Gastroesophageal sphincter (tissue), 4 donors: ENCODE measurements at regions not wholly inside any gene's neighbourhood (a gene's known extent, or its start where the extent isn't known, plus 50 kb on each side); places are given as distances from the start of the nearest gene placed in this dataset.
"Not testable (repeated sequence)": the region's sequence is repeated elsewhere in the genome, so short reads cannot be mapped to it uniquely, and the experiment has no call there.

Experiments
- ATAC-seq: fragments of 150-250 bp; one replicate; pipeline ENCODE4 v1.9.1; 2016; ENCODE audit warnings: mild to moderate bottlenecking, moderate library complexity
- H3K27ac ChIP-seq, 4 donors: fragments of 200-600 bp; sonication (generic) in 3 of 4; 1 replicate in 3 of 4; 2 replicates in 1 of 4; pipeline ENCODE4 v1.5.1; 2016 to 2019
- H3K27me3 ChIP-seq: fragments of 200-600 bp; sonication (generic); one replicate; pipeline ENCODE4 v1.5.1; 2019
- H3K36me3 ChIP-seq, 2 donors: fragments of 200-600 bp; sonication (generic); one replicate each; pipeline ENCODE4 v1.5.1; 2019; ENCODE audit warnings: control low read depth in 1 of 2
- H3K4me1 ChIP-seq, 3 donors: fragments of 200-600 bp; sonication (generic); 1 replicate in 2 of 3; 2 replicates in 1 of 3; pipeline ENCODE4 v1.5.1; 2016 to 2019; ENCODE audit warnings: control low read depth in 2 of 3
- H3K4me3 ChIP-seq, 2 donors: fragments of 200-600 bp; sonication (generic); one replicate each; pipeline ENCODE4 v1.5.1; 2019; ENCODE audit warnings: mild to moderate bottlenecking in 1 of 2, moderate library complexity in 1 of 2
- H3K9me3 ChIP-seq, 3 donors: fragments of 200-600 bp; sonication (generic); one replicate each; pipeline ENCODE4 v1.5.1; 2017 to 2019; ENCODE audit warnings: control low read depth in 2 of 3
- EP300 ChIP-seq: sonication (generic); formaldehyde crosslinking; IDR thresholded peaks from one replicate; pipeline ENCODE4 v1.6.1; 2017; ENCODE audit warnings: antibody characterized with exemption, mild to moderate bottlenecking
- POLR2A ChIP-seq, 2 donors: fragments of 450-650 bp; IDR thresholded peaks; one replicate each; pipeline ENCODE4 v1.6.1; 2017; ENCODE audit warnings: antibody characterized with exemption in 2 of 2, mild to moderate bottlenecking in 2 of 2, moderate library complexity in 1 of 2
- POLR2AphosphoS5 ChIP-seq: sonication (generic); formaldehyde crosslinking; IDR thresholded peaks from one replicate; pipeline ENCODE4 v1.6.1; 2017; ENCODE audit warnings: antibody characterized with exemption
- whole genome bisulfite sequencing, 2 donors: methylation state at CpG; one replicate each; pipeline ENCODE4 v1.1.5; 2018; ENCODE audit warnings: low coverage in 1 of 2; 5-methylcytosine and 5-hydroxymethylcytosine counted together
- TF ChIP-seq, protein P1 (sequence below), 4 experiments: fragments of 200-600 bp in 2 of 4; fragments of 450-650 bp in 2 of 4; sonication (generic) in 1 of 4; IDR thresholded peaks; one replicate each; pipeline ENCODE4 v1.5.1; 2017 to 2019; ENCODE audit warnings: antibody characterized with exemption in 4 of 4, mild to moderate bottlenecking in 2 of 4, moderate library complexity in 2 of 4

DNA sequence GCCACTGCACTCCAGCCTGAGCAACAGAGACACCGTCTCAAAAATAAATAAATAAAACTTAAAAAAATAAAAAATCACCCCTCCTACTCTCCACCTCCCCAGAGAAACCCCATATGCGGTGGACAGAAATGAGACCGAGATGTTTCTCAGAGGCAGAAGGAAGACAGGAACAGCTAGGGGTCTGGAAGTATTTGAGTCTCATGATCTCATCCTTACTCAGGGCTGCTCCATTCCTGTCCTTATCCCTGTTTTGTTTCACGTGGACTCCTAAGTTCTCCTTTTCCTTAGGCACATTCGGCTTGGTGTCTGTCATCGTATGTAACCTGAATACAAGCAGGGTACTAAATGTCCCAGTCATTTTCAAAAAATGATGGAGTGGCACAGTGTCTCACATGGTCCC lies 76.1 kb downstream of the C9orf50 start:
- no peak for ATAC-seq
- H3K4me1 ChIP-seq, result peaks cover 0 to 18% (median 4%) of the 10 kb centered on the region in 3 donors
- no peaks in the 10 kb centered on the region for H3K9me3 ChIP-seq
- H3K27ac ChIP-seq, result no peak overlapping the region
- no peaks in the 10 kb centered on the region for H3K27me3 ChIP-seq
- H3K4me3 ChIP-seq, result no peak overlapping the region
- no peak for TF ChIP-seq POLR2AphosphoS5
- no peak for TF ChIP-seq EP300
- TF ChIP-seq POLR2A (IDR thresholded peaks at IDR 0.05), result no peak
- TF ChIP-seq, protein P1, sequence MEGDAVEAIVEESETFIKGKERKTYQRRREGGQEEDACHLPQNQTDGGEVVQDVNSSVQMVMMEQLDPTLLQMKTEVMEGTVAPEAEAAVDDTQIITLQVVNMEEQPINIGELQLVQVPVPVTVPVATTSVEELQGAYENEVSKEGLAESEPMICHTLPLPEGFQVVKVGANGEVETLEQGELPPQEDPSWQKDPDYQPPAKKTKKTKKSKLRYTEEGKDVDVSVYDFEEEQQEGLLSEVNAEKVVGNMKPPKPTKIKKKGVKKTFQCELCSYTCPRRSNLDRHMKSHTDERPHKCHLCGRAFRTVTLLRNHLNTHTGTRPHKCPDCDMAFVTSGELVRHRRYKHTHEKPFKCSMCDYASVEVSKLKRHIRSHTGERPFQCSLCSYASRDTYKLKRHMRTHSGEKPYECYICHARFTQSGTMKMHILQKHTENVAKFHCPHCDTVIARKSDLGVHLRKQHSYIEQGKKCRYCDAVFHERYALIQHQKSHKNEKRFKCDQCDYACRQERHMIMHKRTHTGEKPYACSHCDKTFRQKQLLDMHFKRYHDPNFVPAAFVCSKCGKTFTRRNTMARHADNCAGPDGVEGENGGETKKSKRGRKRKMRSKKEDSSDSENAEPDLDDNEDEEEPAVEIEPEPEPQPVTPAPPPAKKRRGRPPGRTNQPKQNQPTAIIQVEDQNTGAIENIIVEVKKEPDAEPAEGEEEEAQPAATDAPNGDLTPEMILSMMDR (IDR thresholded peaks at IDR 0.05), result no peak
- 39 to 60% methylated on average over 5 to 6 of the region's 6 CpGs for WGBS, 2 donors
- H3K36me3 ChIP-seq, result no peaks in the 10 kb centered on the region

DNA sequence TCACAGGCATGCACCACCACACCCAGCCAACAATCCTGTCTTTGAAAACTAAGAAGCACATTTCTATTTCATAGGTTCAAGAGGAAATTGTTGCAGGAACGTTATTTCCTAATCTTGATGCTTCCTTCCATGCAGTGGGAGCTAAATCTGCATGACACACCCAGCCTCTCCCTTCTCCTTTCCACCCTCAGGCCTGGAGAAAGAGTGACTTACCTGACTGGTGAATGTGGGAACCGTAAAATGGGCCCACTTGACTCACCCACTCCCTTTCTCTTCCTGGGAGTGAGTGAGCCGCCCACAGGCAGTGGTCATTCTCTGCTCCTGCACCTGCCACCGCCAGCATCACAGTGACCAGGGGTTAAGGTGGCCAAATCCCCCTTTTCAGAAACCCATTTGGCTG lies 78.2 kb downstream of the C9orf50 start:
- H3K4me1 ChIP-seq, result no peaks in the 10 kb centered on the region

DNA sequence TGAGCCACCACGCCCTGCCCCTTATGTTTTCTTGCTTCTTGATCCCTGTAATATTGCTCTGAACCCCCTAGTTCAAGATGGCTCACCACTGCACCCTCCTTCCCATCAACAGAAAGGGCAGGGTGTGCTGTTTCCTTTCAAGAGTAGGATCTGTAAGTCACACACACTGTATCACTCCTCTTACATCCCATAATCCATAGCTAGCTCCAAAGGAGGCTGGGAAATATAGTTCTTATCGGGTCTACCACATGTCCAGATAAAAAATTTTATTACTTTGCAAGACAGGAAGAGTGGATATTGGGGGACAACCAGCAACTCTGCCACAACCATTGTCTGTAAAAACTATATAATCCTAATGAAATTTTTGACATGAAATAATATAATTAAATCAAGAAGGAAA lies 79.6 kb downstream of the C9orf50 start:
- WGBS, 2 donors, result 68% methylated on average over 2 of the region's 2 CpGs; no CpG with 5 or more reads in 1 of the 2 donors
- Histone ChIP-seq H3K4me1 (no peaks in the 10 kb centered on the region), H3K27me3 (no peaks in the 10 kb centered on the region), H3K9me3 (peaks cover 0 to 6% (median 0%) of the 10 kb centered on the region in 3 donors), H3K4me3 (no peak overlapping the region), H3K36me3 (no peaks in the 10 kb centered on the region), H3K27ac (no peak overlapping the region)
- ATAC-seq, result no peak
- no peak for TF ChIP-seq EP300
- TF ChIP-seq, protein P1 (IDR thresholded peaks at IDR 0.05), result no peak
- TF ChIP-seq POLR2AphosphoS5, result no peak
- TF ChIP-seq POLR2A (IDR thresholded peaks at IDR 0.05), result no peak

More for the DNA sequence above, 78.2 kb downstream of the C9orf50 start:
- H3K4me3 ChIP-seq, result no peak overlapping the region
- no peaks in the 10 kb centered on the region for H3K36me3 ChIP-seq
- H3K9me3 ChIP-seq, result peaks cover 0 to 6% (median 0%) of the 10 kb centered on the region in 3 donors
- no peak for ATAC-seq
- no peak for TF ChIP-seq EP300
- TF ChIP-seq, protein P1 (IDR thresholded peaks at IDR 0.05), result no peak
- H3K27me3 ChIP-seq, result no peaks in the 10 kb centered on the region
- no peak overlapping the region for H3K27ac ChIP-seq
- 0 to 93% methylated on average over 1 to 2 of the region's 4 CpGs for WGBS, 2 donors

DNA sequence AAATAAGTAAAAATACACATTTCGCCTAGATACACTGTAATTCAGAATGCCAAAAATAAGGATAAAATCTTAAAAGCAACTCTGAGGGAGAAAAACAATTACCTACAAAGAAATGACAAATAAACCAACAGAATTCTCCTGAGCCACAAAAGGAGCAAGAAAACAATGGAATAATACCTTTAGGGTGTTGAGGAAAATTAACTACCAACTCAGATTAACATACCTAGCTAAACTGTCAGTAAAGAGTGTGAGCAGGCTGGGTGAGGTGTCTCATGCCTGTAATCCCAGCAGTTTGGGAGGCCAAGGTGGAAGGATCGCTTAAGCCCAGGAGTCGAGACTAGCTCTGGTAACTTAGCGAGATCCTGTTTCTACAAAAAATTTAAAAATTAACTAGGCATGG lies 81.5 kb downstream of the C9orf50 start:
- H3K9me3 ChIP-seq, result peaks cover 0 to 6% (median 0%) of the 10 kb centered on the region in 3 donors
- no peaks in the 10 kb centered on the region for H3K36me3 ChIP-seq
- H3K4me1 ChIP-seq, result no peaks in the 10 kb centered on the region
- no peak for ATAC-seq
- no peaks in the 10 kb centered on the region for H3K27me3 ChIP-seq
- no peak overlapping the region for H3K4me3 ChIP-seq
- WGBS, 2 donors, result 83 to 100% methylated on average over 1 to 4 of the region's 4 CpGs
- TF ChIP-seq POLR2AphosphoS5, result no peak
- no peak for TF ChIP-seq POLR2A (IDR thresholded peaks at IDR 0.05)
- no peak for TF ChIP-seq EP300
- H3K27ac ChIP-seq, result no peak overlapping the region

DNA sequence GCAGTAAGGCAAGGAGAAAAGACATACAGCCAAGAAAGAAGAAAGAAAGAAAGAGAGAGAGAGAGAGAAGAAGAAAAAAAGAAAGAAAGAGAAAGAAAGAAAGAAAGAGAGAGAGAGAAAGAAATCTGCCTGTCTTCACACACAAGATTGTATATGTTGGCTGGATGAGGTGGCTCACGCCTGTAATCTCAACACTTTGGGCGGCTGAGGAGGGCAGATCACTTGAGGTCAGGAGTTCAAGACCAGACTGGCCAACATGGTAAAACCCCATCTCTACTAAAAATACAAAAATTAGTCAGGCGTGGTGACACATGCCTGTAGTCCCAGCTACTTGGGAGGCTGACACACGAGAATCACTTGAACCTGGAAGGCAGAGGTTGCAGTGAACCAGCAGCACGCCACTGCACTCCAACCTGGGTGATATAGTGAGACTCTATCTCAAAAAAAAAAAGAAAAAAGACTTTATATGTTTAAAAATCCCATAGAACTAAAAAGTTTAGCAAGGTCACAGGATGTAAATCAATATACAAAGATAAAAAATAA lies 89.0 kb downstream of the C9orf50 start:
- 95 to 96% methylated on average over 5 of the region's 5 CpGs for WGBS, 2 donors
- H3K4me1 ChIP-seq, ATAC-seq, H3K36me3 ChIP-seq, H3K27ac ChIP-seq, H3K27me3 ChIP-seq, H3K9me3 ChIP-seq, H3K4me3 ChIP-seq: not testable (repeated sequence)

DNA sequence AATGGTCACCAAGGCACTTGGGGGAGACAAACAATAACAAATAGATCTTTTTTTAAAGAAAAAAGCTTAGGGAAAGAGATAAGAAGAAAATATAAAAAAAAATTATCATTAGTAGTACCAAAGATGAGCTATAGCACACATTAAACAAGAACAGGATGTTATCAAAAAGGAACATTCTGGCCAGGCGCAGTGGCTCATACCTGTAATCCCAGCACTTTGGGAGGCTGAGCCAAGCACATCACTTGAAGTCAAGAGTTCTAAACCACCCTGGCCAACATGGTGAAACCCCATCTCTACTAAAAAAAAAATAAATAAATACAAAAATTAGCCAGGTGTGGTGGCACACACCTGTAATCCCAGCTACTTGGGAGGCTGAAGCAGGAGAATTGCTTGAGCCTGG lies 92.9 kb downstream of the C9orf50 start:
- not testable (repeated sequence) for H3K4me3 ChIP-seq, ATAC-seq, H3K27me3 ChIP-seq, H3K9me3 ChIP-seq, H3K4me1 ChIP-seq, H3K36me3 ChIP-seq, H3K27ac ChIP-seq
- 100% methylated on average over 1 of the region's 1 CpG; no CpG with 5 or more reads in 1 of the 2 donors for WGBS, 2 donors
